Endodermal cell (in vitro differentiated cells): ENCODE measurements at regions not wholly inside any gene's neighbourhood (a gene's known extent, or its start where the extent isn't known, plus 50 kb on each side); places are given as distances from the start of the nearest gene placed in this dataset.

Source experiments
- DNase-seq: peaks from one replicate; pipeline ENCODE4 v3.0.0-alpha.2; 2017
- H3K27ac ChIP-seq: 2 replicates; pipeline ENCODE4 v1.5.1; 2013; ENCODE audit warnings: mild to moderate bottlenecking, low read depth, low read length, moderate library complexity
- H3K27me3 ChIP-seq: 2 replicates; pipeline ENCODE4 v1.6.1; 2013; ENCODE audit warnings: mild to moderate bottlenecking, low read length, moderate library complexity; ENCODE audit not compliant: insufficient read depth, control insufficient read depth, poor library complexity, severe bottlenecking
- H3K36me3 ChIP-seq: 2 replicates; pipeline ENCODE4 v1.7.0; 2013; ENCODE audit warnings: mild to moderate bottlenecking, low read length, moderate library complexity; ENCODE audit not compliant: control insufficient read depth, insufficient read depth
- H3K4me1 ChIP-seq: one replicate; pipeline ENCODE4 v1.7.0; 2013; ENCODE audit warnings: low read length; ENCODE audit not compliant: control insufficient read depth, insufficient read depth
- H3K4me3 ChIP-seq: 2 replicates; pipeline ENCODE4 v1.5.1; 2013; ENCODE audit warnings: mild to moderate bottlenecking, low read length, moderate library complexity
- H3K9ac ChIP-seq: 2 replicates; pipeline ENCODE4 v1.6.1; 2013; ENCODE audit warnings: mild to moderate bottlenecking, low read length, moderate library complexity; ENCODE audit not compliant: poor library complexity, severe bottlenecking; ENCODE audit errors: extremely low read depth
- H3K9me3 ChIP-seq: 2 replicates; pipeline ENCODE4 v1.6.1; 2013; ENCODE audit warnings: mild to moderate bottlenecking, low read length, moderate library complexity; ENCODE audit not compliant: control insufficient read depth
- H3K27ac Mint-ChIP-seq: 2 replicates; pipeline ENCODE4 v1.8.0; 2020; ENCODE audit warnings: mixed read lengths
- H3K27me3 Mint-ChIP-seq: 2 replicates; pipeline ENCODE4 v1.8.0; 2021; ENCODE audit warnings: mild to moderate bottlenecking, mixed read lengths; ENCODE audit not compliant: insufficient read depth
- H3K36me3 Mint-ChIP-seq: 2 replicates; pipeline ENCODE4 v1.8.0; 2020; ENCODE audit warnings: low read depth, mixed read lengths
- H3K4me1 Mint-ChIP-seq: 2 replicates; pipeline ENCODE4 v1.8.0; 2020; ENCODE audit warnings: mixed read lengths
- H3K4me3 Mint-ChIP-seq: 2 replicates; pipeline ENCODE4 v1.8.0; 2020; ENCODE audit warnings: mild to moderate bottlenecking, moderate library complexity, mixed read lengths
- H3K9me3 Mint-ChIP-seq: 2 replicates; pipeline ENCODE4 v1.8.0; 2020; ENCODE audit warnings: mild to moderate bottlenecking, mixed read lengths
- CTCF ChIP-seq: fragments of 200-600 bp; sonication (generic); conservative IDR thresholded peaks from 2 replicates; pipeline ENCODE4 v1.5.0; 2021; ENCODE audit warnings: antibody characterized with exemption, mild to moderate bottlenecking
- WGBS, 2 experiments: methylation state at CpG; one replicate each; pipeline versions ENCODE4 v1.1.5 to v1.1.7; 2013; ENCODE audit warnings: missing lambda C conversion rate in 2 of 2, mixed read lengths in 1 of 2; ENCODE audit not compliant: insufficient coverage in 1 of 2, insufficient read length in 1 of 2; 5-methylcytosine and 5-hydroxymethylcytosine counted together

- Mint-ChIP-seq H3K4me1 (no peaks in the 10 kb centered on the region), H3K9me3 (peaks cover 3% of the 10 kb centered on the region), H3K27ac (no peak overlapping the region), H3K36me3 (no peaks in the 10 kb centered on the region), H3K4me3 (no peak overlapping the region), H3K27me3 (peaks cover 11% of the 10 kb centered on the region)
- H3K27ac ChIP-seq = no peak overlapping the region
- WGBS, 2 experiments = 73 to 100% methylated on average over 2 to 4 of the region's 4 CpGs
- no peak for DNase-seq
- no peaks in the 10 kb centered on the region for H3K27me3 ChIP-seq
- H3K9ac ChIP-seq = no peak overlapping the region
- H3K4me1 ChIP-seq = no peaks in the 10 kb centered on the region
- no peaks in the 10 kb centered on the region for H3K36me3 ChIP-seq
- H3K4me3 ChIP-seq = no peak overlapping the region
- H3K9me3 ChIP-seq = no peaks in the 10 kb centered on the region
- no peak for TF ChIP-seq CTCF
Observed at GRCh38 chr3:137464341-137464740, 299.8 kb upstream of the SOX14 start.

GRCh38 chr3:137468446-137468845, 295.7 kb upstream of the SOX14 start:
- no peaks in the 10 kb centered on the region for H3K4me1 Mint-ChIP-seq
- Histone ChIP-seq H3K9me3 (no peaks in the 10 kb centered on the region), H3K4me1 (peaks cover 3% of the 10 kb centered on the region), H3K27me3 (no peaks in the 10 kb centered on the region), H3K36me3 (no peaks in the 10 kb centered on the region), H3K27ac (no peak overlapping the region), H3K4me3 (no peak overlapping the region), H3K9ac (no peak overlapping the region)
- H3K36me3 Mint-ChIP-seq = no peaks in the 10 kb centered on the region
- H3K27me3 Mint-ChIP-seq = peaks cover 11% of the 10 kb centered on the region
- H3K9me3 Mint-ChIP-seq = no peaks in the 10 kb centered on the region
- no peak overlapping the region for H3K4me3 Mint-ChIP-seq
- no peak overlapping the region for H3K27ac Mint-ChIP-seq
- WGBS, 2 experiments = 61 to 78% methylated on average over 5 to 7 of the region's 7 CpGs
- no peak for TF ChIP-seq CTCF
- no peak for DNase-seq

- H3K27me3 ChIP-seq = no peaks in the 10 kb centered on the region
- no peaks in the 10 kb centered on the region for H3K36me3 Mint-ChIP-seq
- no peak overlapping the region for H3K4me3 Mint-ChIP-seq
- DNase-seq = no peak
- H3K36me3 ChIP-seq = no peaks in the 10 kb centered on the region
- no peaks in the 10 kb centered on the region for H3K4me1 Mint-ChIP-seq
- peaks cover 6% of the 10 kb centered on the region for H3K27me3 Mint-ChIP-seq
- H3K27ac Mint-ChIP-seq = no peak overlapping the region
- TF ChIP-seq CTCF = no peak
- H3K4me3 ChIP-seq = no peak overlapping the region
- no peaks in the 10 kb centered on the region for H3K9me3 ChIP-seq
- peaks cover 3% of the 10 kb centered on the region for H3K4me1 ChIP-seq
- H3K9me3 Mint-ChIP-seq = no peaks in the 10 kb centered on the region
- H3K9ac ChIP-seq = no peak overlapping the region
- H3K27ac ChIP-seq = no peak overlapping the region
Observed at GRCh38 chr3:137469263-137469662, 294.9 kb upstream of the SOX14 start.
